ENCODE measurements at regions not wholly inside any gene's neighbourhood (a gene's known extent, or its start where the extent isn't known, plus 50 kb on each side); places are given as distances from the start of the nearest gene placed in this dataset.
"Not testable (repeated sequence)": the region's sequence is repeated elsewhere in the genome, so short reads cannot be mapped to it uniquely, and the experiment has no call there.

DNA sequence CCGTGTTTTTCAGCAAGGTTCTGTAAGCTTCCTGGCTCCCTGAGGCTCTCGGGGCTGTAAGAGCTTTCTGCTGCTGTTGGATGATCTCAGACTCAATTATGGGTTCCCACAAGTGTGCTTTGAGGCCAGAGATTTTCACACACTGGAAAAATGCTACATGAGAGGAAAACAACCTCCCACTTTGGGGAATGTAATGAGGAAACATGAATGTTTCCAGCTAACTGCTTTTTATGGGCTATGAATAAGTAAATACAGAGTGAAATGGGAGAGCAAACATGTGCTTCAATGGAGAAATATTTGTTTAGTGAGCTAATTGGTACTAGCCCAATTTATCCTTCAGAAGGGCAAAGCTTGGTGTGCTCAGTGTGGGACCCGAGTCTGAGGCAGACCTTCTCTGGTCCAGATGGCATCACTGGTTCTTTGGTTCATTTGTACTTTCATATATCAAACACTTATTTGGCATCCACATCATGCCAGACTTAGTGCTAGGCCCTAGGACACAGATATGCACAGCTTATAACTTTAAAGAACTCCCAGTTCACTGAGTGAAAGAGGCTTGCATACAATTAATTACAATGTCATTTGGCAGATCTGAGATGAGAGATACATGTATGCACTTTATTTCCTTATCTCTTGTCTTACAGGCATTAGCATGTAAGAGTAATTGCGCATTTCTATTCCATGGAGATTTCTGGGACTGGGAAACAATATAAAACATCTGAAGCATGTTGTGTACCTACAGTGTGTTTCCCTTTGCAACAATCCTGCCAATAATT is 248.8 kb downstream of the RDH14 start:
- DNase-seq (ENCODE audit: low read depth): peak; percentile 90

DNA sequence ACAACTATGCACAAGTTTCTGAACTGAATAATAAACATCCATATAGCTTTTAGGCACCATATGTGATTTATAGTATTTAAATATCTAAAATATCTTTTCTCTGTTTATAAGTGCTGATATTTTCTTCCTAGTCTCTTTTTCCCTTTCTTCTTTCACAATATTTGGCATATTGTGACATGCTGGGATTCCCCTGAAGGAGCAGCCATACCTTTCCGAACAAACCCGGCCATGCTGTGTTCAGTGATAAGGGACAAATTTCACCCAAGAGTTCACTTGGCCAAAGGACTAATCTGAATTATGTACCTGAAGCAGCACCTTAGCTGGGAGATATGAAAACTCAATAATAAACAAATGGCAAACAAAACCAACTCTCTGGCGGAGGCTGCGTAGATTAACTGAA is 250.8 kb downstream of the RDH14 start:
- no peak for DNase-seq (ENCODE audit: low read depth)

DNA sequence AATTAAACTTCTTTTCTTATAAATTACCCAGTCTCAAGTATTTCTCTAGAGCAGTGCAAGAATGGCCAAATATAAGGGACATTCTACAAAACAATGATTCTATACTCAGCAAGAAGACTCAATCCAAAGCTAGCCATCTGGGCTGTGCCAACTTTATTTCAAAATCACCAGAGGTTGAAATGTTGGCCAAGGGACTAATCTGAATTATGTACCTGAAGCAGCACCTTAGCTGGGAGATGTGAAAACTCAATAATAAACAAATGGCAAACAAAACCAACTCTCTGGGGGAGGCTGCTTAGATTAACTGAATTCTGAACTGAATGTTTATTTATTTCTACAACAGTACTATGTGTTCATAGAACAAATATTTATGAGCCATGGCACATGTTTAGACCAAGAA is 251.3 kb downstream of the RDH14 start:
- DNase-seq (ENCODE audit: low read depth): no peak

DNA sequence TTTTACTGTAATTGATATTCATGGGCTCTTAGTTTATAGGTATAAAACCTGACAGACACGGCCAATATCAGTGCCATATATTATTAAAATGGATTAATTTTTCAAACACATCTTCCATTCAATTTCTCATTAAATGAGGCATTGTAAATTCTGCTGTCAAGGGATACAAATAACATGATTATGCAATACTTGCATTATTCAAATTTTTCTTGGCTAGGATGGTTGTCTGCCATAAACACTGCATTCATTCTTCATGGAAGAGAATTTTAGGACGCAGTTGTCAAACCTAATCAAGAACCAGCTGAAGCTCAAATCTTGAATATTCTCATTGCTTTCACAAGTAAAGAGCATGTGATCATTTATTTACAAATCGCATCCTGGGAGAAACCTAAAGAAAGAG is 255.6 kb downstream of the RDH14 start:
- no peak for DNase-seq (ENCODE audit: low read depth)

DNA sequence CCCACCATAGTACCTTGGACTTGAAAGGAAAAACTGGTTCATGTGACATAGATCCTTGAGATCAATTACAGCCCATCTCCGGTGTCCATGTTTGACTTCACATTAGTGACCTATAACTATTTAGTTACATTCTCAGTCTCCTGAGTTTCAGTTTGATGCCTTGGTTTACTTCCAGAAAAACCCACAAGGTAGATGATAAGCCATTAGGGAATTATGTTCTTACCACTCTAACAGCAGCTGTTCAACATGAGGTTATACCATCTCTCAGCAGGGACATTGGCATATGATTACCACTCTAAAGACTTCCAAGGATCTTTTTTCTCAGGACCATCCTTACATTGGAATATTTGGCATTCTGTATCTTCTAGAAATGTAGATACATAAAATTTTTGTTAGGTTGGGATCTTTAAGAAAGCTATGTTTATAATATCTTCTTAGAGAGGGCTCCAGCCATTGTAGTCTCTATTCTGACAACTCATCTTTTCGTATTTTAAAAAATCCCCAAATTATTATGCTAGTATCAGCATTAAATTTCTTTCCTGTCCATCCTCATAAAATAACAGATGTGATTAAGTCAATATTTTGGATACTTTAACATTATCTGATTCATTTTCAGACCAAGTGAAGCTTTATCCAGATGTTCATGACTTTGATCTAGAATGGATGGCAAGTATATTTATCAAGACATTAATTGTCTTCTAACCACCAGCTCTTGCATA is 258.9 kb downstream of the RDH14 start:
- DNase-seq (ENCODE audit: low read depth): no peak

DNA sequence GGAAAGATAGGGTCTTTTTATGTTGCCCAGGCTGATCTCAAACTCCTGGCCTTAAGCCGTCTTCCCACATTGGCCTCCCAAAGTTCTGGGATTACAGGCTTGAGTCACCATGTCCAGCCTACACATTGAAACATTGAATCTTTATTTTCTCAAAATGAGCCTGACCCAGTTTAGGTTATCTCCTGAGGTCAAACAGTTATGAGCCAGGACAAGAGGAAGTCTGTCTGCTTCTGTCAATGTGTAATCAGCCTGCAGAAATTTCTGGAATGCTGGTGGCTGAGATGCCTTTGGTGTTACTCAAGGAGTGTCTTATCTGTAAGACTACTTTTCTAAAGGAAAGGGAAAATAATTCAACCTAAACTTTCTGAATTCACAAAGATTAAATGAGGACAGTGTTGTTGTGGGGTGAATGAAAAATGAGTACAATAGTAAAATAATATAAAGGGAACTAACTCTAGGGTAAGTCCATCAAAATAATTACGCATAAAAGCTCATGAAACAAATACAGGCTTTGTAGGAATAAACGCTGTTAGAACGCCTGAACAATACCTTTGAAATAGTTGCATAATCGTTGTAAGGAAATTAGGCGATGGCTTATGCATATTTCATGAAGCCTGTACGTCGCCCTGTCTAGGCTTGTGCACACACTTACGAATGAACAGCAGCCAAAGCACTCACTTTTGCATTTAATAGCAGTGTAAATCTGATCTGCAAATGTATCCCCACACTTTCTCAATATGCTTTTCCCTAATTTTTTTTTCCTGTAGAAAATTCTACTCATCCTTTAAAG is 260.8 kb downstream of the RDH14 start:
- peak; percentile 41 for DNase-seq (ENCODE audit: low read depth)

DNA sequence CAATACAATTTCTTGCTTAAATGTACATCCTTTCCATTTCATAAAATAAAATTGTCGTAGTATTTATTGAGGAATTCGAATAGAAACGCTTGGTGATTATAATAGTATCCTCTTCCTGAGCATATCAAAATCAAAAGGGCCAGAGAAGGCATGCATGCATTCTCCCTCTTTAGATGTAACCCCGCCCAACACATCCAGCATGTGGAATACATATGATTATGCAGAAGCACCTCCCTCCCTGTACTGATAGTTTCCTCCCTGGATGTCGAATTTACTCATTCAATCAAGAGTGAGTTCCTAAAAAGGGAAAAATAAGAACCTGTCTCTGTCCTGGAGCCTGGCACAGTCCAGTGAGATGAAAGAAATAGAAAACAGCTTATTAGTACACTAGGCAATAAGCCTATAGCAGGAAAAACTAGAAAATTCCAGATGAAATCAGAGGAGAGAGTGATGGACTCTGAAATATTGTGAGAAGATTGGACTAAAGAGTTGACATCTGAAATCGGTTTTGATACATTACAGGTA is 262.9 kb downstream of the RDH14 start:
- no peak for DNase-seq (ENCODE audit: low read depth)

DNA sequence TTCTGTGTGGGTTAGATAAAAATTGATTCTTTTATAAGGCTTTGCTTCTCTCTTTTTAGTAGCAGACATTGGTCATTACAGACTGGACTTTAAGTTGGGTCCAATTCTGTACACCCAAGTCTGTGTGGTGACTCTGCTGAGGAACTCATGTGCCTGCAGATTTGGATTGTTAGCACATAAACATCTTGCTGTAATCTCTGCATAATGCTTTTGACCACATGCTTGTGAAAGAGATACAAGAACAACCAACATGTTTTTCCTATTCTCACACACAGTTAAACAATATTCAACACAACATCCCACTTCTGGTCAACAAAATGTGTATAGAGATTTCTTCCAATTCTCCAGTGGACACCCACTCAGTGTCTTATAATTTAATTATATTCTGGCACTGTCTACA is 270.1 kb downstream of the RDH14 start:
- no peak for DNase-seq (ENCODE audit: low read depth)

DNA sequence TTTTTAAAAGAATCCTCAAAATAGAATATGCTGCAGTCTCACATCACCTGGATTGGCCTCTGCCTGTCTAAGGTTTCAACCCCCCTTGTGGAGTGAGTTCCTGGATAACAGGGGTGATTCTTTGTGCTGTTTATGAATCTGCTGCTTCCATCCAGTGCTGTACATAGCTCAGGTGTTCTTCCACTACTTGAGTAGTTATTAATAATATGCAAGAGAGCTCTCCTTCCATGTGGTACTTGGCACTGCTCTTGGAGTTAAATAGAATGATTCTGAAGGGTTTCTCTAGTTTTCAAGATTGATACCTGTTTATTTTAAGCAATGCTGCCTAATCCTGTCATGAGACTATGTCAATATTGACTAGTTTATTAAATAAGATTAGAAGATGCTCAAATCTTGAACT is 273.6 kb downstream of the RDH14 start:
- no peak for DNase-seq (ENCODE audit: low read depth)

DNA sequence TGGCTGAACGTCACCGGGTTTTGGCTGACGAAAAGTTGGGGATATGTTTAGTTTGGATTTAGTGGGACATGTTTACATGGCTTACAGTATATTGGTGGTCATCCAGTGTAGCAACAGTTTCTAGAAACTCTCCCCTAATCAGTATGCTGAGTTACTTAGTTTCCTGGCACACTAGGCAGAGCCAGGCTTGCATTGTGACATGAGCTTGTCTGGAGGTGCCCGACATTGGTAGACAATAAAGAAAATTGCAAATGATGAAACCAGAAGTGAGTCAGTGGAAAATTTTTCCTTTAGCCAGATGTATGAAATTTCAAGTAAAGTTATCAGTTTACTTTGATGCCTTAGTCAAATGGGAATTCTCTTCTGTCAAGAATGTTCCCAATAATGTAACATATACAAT is 276.1 kb downstream of the RDH14 start:
- no peak for DNase-seq (ENCODE audit: low read depth)

DNA sequence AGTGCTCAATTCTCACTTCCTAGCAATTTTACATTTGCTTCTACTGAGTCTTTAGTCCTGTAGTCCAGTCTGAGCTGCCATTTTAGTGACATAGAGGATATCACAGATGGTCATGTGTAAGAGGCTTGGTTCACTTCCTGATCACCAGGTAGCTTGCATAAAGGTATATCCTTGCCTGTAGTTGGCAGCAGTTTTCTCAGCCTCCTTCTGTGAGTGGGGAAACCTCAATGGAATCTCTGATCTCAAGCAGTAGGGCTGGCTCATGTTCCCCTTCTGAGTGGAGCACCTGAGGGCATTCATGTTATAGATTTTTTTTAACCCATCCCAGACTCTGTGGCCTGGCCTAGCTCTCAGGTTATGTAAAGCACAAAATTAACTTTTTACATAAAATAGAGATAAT is 278.4 kb downstream of the RDH14 start:
- no peak for DNase-seq (ENCODE audit: low read depth)

DNA sequence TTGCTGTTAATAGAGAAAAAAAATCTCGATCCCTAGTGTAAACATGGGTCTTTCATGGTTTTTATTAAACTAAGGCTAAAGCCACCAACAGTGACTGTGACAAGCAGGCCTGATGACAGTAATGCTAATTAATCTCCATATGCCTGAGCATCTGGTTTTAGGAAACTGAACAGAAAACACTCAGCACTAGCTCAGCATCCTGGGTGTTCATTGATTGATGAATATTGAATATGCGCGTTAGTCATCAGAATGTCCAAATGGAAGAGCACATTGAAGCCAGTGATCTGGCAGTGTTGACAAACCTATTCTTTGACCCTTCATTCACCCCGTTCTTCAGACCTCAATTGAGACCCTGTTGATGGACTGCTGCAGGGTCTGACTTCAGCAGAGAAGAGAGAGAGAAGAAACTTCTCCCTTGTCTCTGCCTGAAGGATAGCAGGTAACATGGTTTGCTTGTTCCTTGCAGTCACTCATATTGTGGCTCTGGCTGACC is 283.8 kb downstream of the RDH14 start:
- no peak for DNase-seq (ENCODE audit: low read depth)

DNA sequence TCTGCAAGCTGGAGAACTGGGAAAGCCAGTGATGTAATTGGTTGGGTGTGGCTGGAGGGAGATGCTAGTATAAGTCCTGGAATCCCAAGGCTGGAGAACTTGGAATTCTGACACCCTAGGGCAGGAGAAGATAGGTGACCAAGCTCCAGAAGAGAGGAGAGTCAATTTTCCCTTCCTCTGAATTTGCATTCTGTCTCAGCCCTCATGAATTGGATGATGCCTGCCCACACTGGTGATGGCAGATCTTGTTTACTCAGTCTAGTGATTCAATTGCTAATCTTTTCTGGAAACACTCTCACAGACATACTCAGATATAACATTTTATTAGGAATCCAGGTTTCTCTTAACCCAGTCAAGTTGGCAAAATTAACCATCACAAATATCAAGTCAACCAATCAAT is 287.2 kb downstream of the RDH14 start:
- DNase-seq (ENCODE audit: low read depth): no peak

DNA sequence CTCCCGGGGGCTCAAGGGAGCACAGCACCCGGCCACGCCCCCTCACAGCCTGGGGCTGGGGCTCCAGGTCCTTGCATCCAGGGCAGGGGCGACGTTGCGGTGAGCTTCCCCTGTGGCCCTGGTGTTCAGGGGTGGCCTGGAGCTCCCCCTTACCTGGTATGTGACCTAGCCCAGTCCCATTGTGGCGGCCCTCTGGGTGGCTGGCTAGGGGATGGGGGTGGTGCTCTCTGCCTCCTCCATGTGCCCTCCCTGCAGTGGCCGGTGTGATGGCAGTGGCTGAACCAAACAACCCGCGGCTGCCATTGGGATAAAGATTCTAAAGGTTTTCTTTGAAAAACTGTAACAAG is 288.3 kb downstream of the RDH14 start:
- no peak for DNase-seq (ENCODE audit: low read depth)

DNA sequence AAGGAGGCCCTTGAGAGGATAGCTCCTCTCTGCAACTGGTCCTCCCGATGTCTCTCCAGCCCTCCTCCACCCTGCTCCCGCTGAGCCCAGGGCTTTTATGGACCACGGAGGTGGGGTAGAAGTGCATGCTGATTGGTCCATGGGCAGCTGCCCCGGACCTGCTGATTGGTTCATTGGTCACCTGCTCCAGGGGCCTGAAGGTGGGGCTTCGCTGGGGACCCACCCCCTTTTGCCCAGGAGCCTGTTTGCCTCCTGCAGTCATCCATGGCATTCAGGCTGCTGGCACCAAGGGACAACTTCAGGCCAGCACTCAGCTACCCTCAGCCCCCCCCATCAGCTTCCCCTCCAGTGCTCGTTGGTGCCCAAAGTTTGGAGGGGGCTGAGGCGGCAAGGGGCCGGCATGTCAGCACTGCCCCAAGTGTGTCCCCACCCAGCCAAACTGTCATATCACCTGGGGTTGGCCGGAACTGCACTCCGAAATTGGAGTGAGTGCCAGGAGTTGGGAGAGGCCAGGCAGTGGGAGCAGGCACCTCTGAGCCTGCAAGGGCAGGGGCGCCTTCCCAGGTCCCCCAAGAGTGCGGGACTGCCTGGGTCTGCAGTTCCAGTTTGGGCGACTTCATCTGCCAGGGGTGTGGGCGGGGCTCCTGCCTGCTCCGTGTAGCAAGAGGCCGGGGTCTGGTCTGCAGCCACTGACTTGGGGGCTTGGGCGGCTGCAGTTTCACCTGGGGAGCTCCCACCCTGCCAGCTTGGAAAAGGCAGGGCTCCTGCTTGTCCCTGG is 288.9 kb downstream of the RDH14 start:
- DNase-seq (ENCODE audit: low read depth): no peak

DNA sequence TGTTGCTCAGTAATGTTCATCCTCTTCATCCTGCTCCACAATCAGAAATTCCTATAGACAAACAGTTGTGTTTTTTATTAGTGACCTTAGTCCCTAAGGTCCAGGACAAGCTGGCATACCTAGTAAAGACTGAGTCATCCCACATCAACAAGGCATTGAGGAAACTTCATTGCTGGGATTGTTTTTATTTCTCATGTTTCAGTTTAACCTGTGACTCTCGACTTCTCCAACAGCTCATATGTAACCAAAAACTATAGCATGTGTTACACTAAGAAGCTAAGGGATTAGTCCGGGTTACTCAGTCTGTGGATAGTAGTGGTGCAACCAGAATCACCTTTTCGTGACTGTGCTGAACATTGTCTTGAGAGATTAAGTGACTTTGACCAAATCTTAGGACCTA is 292.1 kb downstream of the RDH14 start:
- no peak for DNase-seq (ENCODE audit: low read depth)

DNA sequence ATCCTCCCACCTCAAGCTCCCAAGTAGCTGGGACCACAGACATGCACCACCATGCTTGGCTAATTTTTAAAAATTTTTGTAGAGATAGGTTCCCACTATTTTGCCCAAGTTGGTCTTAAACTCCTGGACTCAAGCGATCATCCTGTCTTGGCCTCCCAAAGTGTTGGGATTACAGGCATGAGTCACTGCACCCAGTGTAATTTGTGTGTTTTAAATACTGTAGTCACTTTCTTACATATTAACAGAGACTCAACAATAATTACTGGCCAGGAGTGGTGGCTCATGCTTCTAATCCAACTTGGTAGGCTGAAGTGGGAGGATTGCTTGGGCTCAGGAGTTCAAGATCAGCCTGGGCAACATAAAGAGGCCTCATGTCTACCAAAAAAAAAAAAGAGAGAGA is 293.0 kb downstream of the RDH14 start:
- no peak for DNase-seq (ENCODE audit: low read depth)

DNA sequence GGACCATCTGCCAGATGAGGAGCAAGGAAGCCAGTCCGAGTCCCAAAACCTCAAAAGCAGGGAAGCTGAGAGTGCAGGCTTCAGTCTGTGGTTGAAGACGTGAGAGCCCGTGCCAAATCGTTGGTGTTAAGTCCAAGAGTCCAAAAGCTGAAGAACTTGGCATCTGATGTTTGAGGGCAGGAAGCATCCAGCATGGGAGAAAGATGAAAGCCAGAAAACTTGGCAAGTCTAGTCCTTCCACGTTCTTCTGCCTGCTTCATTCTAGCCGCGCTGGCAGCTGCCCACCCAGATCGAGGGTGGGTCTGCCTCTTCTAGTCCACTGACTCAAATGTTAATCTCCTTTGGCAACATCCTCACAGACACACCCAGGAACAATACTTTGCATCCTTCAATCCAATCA is 293.8 kb downstream of the RDH14 start:
- DNase-seq (ENCODE audit: low read depth): not testable (repeated sequence)

DNA sequence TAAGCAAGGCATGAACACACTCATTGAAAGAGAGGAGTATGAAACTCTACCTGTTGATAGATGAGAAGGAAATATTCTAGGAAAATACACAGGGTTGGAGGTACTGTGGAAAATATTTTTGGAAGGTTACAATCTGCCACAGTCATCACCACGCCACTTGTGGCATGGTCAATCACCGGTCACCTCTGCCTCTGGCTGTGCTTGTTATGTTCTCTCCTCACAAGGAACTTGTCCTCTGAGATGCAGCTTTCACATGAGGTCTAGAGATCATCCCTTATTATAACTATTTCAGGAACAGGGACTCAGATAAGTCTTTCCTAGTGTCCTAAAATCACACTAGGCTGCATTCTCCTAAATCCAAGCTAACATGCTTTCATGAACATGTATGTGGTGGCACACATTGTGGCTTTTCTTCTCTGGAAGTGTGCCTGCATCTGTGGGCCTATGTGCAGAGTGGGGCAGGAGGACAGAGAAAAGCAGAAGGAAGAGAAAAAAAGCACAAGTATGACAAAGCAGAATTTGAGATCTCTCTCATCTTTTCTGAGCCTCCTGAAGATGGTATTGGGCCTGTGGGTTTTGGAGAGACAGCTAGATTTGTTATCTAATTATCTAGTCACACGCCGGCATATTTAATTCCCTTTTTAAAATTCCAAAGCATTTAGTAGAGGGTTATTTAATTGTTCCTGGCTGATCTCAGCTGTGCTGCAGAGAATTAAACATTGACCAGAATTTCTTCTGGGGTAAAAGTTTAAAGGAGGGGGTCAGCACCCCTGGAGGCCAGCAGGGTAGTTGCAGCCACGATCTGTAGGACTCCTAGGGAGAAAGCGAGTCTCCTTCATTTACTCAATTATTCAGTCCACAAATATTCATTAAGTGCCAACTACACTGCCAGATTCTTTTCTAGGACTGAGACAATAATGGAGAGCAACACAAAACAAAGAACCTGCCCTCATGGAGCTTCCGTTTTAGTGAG is 294.6 kb downstream of the RDH14 start:
- no peak for DNase-seq (ENCODE audit: low read depth)

DNA sequence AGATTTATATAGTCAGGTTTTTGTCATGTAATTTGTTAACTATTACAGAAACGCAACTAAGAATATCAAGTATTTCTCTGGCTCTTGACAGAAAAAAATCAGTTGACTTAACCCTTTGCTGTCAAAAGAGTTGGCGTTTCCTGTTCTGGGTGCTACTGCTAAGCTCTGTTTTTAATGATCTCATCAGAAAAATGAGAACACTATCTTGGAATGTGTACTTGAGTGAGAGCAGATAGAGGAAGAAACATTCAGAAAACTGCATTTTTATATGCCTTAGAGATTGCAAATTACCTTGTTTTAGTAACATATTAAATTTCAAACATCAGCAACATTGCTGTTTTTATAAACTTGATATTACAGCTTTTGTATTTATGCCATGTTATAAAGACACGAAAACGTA is 297.9 kb downstream of the RDH14 start:
- DNase-seq (ENCODE audit: low read depth): no peak
